Liver (tissue), 7 donors: ENCODE measurements at regions not wholly inside any gene's neighbourhood (a gene's known extent, or its start where the extent isn't known, plus 50 kb on each side); places are given as distances from the start of the nearest gene placed in this dataset.

ENCODE experiments used
- DNase-seq: peaks from one replicate; pipeline ENCODE4 v3.0.0-alpha.2; 2017; ENCODE audit warnings: low spot score
- H3K27ac ChIP-seq, 2 donors: one replicate each; pipeline ENCODE4 v1.7.0; 2013; ENCODE audit warnings: inconsistent platforms in 2 of 2, low read length in 2 of 2, control low read depth in 1 of 2, low read depth in 1 of 2, mild to moderate bottlenecking in 1 of 2
- H3K27me3 ChIP-seq, 4 donors: one replicate each; pipeline versions ENCODE4 v1.6.1 to v1.7.0; 2013; ENCODE audit warnings: low read length in 3 of 4, inconsistent platforms in 1 of 4, mild to moderate bottlenecking in 1 of 4, moderate library complexity in 1 of 4; ENCODE audit not compliant: control insufficient read depth in 4 of 4, insufficient read depth in 4 of 4
- H3K36me3 ChIP-seq, 4 donors: one replicate each; pipeline versions ENCODE4 v1.6.1 to v1.7.0; 2013; ENCODE audit warnings: low read length in 3 of 4, mild to moderate bottlenecking in 3 of 4, low read depth in 1 of 4, moderate library complexity in 1 of 4; ENCODE audit not compliant: control insufficient read depth in 4 of 4, insufficient read depth in 3 of 4
- H3K4me1 ChIP-seq, 4 donors: one replicate each; pipeline versions ENCODE4 v1.6.1 to v1.7.0; 2013; ENCODE audit warnings: low read length in 3 of 4, mild to moderate bottlenecking in 3 of 4, moderate library complexity in 1 of 4; ENCODE audit not compliant: control insufficient read depth in 4 of 4, insufficient read depth in 4 of 4
- H3K4me3 ChIP-seq, 3 donors: one replicate each; pipeline versions ENCODE4 v1.6.1 to v1.7.0; 2013; ENCODE audit warnings: low read length in 3 of 3, control low read depth in 1 of 3, low read depth in 1 of 3, mild to moderate bottlenecking in 1 of 3
- H3K9ac ChIP-seq, 2 donors: one replicate each; pipeline ENCODE4 v1.7.0; 2013; ENCODE audit warnings: low read length in 2 of 2, mild to moderate bottlenecking in 2 of 2, moderate library complexity in 2 of 2, control low read depth in 1 of 2, low read depth in 1 of 2
- H3K9me3 ChIP-seq, 4 donors: one replicate each; pipeline versions ENCODE4 v1.6.1 to v1.7.0; 2013; ENCODE audit warnings: low read length in 3 of 4; ENCODE audit not compliant: control insufficient read depth in 4 of 4
- EGR1 ChIP-seq, 2 donors: IDR thresholded peaks; 2 replicates each; pipeline ENCODE4 v1.6.1; 2016 to 2018; ENCODE audit warnings: antibody characterized with exemption in 2 of 2, low read depth in 2 of 2
- FOXA1 ChIP-seq: IDR thresholded peaks from 2 replicates; pipeline ENCODE4 v1.6.1; 2016; ENCODE audit warnings: antibody characterized with exemption
- FOXA2 ChIP-seq: IDR thresholded peaks from 2 replicates; pipeline ENCODE4 v1.6.1; 2016; ENCODE audit warnings: antibody characterized with exemption
- GABPA ChIP-seq, 2 donors: IDR thresholded peaks in 1 of 2; conservative IDR thresholded peaks in 1 of 2; 2 replicates each; pipeline ENCODE4 v1.6.1; 2016; ENCODE audit warnings: antibody characterized with exemption in 2 of 2, mild to moderate bottlenecking in 1 of 2, moderate library complexity in 1 of 2
- HNF4A ChIP-seq, 2 donors: conservative IDR thresholded peaks; 2 replicates each; pipeline ENCODE4 v1.6.1; 2016; ENCODE audit warnings: antibody characterized with exemption in 2 of 2, mild to moderate bottlenecking in 2 of 2
- HNF4G ChIP-seq: IDR thresholded peaks from 2 replicates; pipeline ENCODE4 v1.6.1; 2016; ENCODE audit warnings: antibody characterized with exemption
- JUND ChIP-seq, 2 donors: IDR thresholded peaks; 2 replicates each; pipeline ENCODE4 v1.6.1; 2016; ENCODE audit warnings: antibody characterized with exemption in 2 of 2
- NR2F2 ChIP-seq: IDR thresholded peaks from 2 replicates; pipeline ENCODE4 v1.6.1; 2016; ENCODE audit warnings: antibody characterized with exemption
- RAD21 ChIP-seq, 2 donors: IDR thresholded peaks; 2 replicates each; pipeline ENCODE4 v1.6.1; 2016; ENCODE audit warnings: antibody characterized with exemption in 2 of 2, mild to moderate bottlenecking in 2 of 2
- SP1 ChIP-seq: IDR thresholded peaks from 2 replicates; pipeline ENCODE4 v1.6.1; 2018; ENCODE audit warnings: antibody characterized with exemption, mild to moderate bottlenecking
- TAF1 ChIP-seq: conservative IDR thresholded peaks from 2 replicates; pipeline ENCODE4 v1.6.1; 2016; ENCODE audit warnings: antibody characterized with exemption, mild to moderate bottlenecking
- TF ChIP-seq, protein P1 (sequence below): IDR thresholded peaks from 2 replicates; pipeline ENCODE4 v1.6.1; 2016; ENCODE audit warnings: antibody characterized with exemption
- TF ChIP-seq, protein P2 (sequence below): IDR thresholded peaks from 2 replicates; pipeline ENCODE4 v1.6.1; 2016; ENCODE audit warnings: antibody characterized with exemption, mild to moderate bottlenecking
- TF ChIP-seq, protein P3 (sequence below): fragments of 150-350 bp; IDR thresholded peaks from 2 replicates; pipeline ENCODE4 v1.5.1; 2017; ENCODE audit warnings: improper control_type of control experiment, low read depth, low read length; ENCODE audit not compliant: missing input control
- TF ChIP-seq, protein P4 (sequence below): IDR thresholded peaks from 2 replicates; pipeline ENCODE4 v1.6.1; 2016; ENCODE audit warnings: antibody characterized with exemption
- TF ChIP-seq, protein P5 (sequence below): IDR thresholded peaks from 2 replicates; pipeline ENCODE4 v1.6.1; 2016; ENCODE audit warnings: antibody characterized with exemption
- donor health status: healthy.
- donor health status: healthy.
- donor health status: healthy.
- donor health status: healthy.

DNA sequence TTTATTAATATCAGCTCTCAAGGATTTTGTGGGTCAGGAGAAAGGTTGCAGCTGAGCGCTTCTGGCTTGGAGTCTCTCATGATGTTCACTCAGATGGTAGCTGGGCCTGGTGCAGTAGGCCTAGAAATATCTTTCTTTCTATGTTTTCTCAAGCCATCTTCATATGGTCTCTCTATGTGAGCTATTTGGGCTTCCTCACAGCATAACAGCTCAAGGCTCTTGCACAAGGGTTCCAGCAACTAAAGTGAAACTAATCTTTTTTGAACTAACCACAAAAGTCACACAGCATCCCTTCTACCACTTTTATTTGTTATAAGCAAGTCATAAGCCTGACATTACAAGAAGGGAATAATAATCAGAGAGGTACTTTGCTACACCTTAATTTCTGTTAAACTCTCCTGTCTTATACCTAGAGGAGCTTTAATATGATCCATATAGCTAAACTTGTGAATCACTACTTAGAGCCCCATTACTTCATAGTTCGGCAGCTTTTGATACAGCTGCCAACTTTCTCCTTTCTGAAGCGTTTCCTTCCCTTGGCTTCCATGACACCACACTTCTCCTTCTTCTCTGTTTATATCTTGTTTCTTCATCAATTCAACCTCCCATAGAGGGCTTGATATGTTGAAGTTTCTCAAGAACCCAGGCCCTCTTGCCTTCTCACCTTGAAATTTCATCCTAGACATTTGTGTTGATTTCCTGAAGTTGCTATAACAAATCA is 720.2 kb downstream of the LTN1 start (continued):
- TF ChIP-seq, protein P1, sequence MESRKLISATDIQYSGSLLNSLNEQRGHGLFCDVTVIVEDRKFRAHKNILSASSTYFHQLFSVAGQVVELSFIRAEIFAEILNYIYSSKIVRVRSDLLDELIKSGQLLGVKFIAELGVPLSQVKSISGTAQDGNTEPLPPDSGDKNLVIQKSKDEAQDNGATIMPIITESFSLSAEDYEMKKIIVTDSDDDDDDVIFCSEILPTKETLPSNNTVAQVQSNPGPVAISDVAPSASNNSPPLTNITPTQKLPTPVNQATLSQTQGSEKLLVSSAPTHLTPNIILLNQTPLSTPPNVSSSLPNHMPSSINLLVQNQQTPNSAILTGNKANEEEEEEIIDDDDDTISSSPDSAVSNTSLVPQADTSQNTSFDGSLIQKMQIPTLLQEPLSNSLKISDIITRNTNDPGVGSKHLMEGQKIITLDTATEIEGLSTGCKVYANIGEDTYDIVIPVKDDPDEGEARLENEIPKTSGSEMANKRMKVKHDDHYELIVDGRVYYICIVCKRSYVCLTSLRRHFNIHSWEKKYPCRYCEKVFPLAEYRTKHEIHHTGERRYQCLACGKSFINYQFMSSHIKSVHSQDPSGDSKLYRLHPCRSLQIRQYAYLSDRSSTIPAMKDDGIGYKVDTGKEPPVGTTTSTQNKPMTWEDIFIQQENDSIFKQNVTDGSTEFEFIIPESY = no peak

DNA sequence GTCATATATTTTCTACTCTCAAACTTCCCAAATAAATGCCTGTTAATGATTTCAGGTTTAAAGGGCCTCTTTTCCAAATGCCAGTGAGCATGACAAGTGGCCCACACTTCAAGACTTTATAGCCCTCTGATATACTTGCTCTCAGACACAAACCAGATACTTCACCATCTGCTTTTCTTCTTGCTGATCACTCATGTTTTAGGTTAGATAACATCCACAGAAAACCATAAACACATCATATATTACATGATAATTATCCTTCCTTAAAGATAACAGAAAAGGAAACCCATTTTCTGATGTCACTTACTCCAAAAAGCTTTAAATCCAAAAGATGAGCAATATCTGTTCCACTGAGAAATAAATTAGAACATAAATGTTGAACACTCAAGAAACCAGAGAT is 723.5 kb downstream of the LTN1 start:
- H3K36me3 ChIP-seq = no peaks in the 10 kb centered on the region
- TF ChIP-seq TAF1 = no peak
- TF ChIP-seq, protein P2, sequence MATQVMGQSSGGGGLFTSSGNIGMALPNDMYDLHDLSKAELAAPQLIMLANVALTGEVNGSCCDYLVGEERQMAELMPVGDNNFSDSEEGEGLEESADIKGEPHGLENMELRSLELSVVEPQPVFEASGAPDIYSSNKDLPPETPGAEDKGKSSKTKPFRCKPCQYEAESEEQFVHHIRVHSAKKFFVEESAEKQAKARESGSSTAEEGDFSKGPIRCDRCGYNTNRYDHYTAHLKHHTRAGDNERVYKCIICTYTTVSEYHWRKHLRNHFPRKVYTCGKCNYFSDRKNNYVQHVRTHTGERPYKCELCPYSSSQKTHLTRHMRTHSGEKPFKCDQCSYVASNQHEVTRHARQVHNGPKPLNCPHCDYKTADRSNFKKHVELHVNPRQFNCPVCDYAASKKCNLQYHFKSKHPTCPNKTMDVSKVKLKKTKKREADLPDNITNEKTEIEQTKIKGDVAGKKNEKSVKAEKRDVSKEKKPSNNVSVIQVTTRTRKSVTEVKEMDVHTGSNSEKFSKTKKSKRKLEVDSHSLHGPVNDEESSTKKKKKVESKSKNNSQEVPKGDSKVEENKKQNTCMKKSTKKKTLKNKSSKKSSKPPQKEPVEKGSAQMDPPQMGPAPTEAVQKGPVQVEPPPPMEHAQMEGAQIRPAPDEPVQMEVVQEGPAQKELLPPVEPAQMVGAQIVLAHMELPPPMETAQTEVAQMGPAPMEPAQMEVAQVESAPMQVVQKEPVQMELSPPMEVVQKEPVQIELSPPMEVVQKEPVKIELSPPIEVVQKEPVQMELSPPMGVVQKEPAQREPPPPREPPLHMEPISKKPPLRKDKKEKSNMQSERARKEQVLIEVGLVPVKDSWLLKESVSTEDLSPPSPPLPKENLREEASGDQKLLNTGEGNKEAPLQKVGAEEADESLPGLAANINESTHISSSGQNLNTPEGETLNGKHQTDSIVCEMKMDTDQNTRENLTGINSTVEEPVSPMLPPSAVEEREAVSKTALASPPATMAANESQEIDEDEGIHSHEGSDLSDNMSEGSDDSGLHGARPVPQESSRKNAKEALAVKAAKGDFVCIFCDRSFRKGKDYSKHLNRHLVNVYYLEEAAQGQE = no peak
- no peak for TF ChIP-seq FOXA2
- TF ChIP-seq RAD21 (IDR thresholded peaks at IDR 0.05) = no peak
- no peak for TF ChIP-seq EGR1 (IDR thresholded peaks at IDR 0.05; ENCODE audit: low read depth in 2 of 2)
- TF ChIP-seq, protein P3, sequence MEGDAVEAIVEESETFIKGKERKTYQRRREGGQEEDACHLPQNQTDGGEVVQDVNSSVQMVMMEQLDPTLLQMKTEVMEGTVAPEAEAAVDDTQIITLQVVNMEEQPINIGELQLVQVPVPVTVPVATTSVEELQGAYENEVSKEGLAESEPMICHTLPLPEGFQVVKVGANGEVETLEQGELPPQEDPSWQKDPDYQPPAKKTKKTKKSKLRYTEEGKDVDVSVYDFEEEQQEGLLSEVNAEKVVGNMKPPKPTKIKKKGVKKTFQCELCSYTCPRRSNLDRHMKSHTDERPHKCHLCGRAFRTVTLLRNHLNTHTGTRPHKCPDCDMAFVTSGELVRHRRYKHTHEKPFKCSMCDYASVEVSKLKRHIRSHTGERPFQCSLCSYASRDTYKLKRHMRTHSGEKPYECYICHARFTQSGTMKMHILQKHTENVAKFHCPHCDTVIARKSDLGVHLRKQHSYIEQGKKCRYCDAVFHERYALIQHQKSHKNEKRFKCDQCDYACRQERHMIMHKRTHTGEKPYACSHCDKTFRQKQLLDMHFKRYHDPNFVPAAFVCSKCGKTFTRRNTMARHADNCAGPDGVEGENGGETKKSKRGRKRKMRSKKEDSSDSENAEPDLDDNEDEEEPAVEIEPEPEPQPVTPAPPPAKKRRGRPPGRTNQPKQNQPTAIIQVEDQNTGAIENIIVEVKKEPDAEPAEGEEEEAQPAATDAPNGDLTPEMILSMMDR = no peak
- TF ChIP-seq, protein P4, sequence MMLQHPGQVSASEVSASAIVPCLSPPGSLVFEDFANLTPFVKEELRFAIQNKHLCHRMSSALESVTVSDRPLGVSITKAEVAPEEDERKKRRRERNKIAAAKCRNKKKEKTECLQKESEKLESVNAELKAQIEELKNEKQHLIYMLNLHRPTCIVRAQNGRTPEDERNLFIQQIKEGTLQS = no peak
- TF ChIP-seq NR2F2 = no peak
- no peak for TF ChIP-seq JUND (IDR thresholded peaks at IDR 0.05)
- no peak for TF ChIP-seq HNF4A (conservative IDR thresholded peaks at IDR 0.05)
- TF ChIP-seq, protein P1 = no peak
- no peak for TF ChIP-seq HNF4G
- TF ChIP-seq, protein P5, sequence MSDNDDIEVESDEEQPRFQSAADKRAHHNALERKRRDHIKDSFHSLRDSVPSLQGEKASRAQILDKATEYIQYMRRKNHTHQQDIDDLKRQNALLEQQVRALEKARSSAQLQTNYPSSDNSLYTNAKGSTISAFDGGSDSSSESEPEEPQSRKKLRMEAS = no peak
- no peak for TF ChIP-seq SP1
- TF ChIP-seq FOXA1 = no peak
- TF ChIP-seq GABPA (IDR thresholded peaks at IDR 0.05 in 1 of 2, conservative IDR thresholded peaks at IDR 0.05 in 1 of 2) = no peak
- H3K4me1 ChIP-seq = peaks cover 1 to 4% (median 2%) of the 10 kb centered on the region in 4 donors
- no peaks in the 10 kb centered on the region for H3K27me3 ChIP-seq
- H3K9ac ChIP-seq = no peak overlapping the region
- no peaks in the 10 kb centered on the region for H3K9me3 ChIP-seq
- H3K27ac ChIP-seq = no peak overlapping the region
- H3K4me3 ChIP-seq = no peak overlapping the region
- DNase-seq = no peak
